CD14-positive monocyte (primary cell): ENCODE measurements at regions not wholly inside any gene's neighbourhood (a gene's known extent, or its start where the extent isn't known, plus 50 kb on each side); places are given as distances from the start of the nearest gene placed in this dataset.

ENCODE experiments used
- DNase-seq, 3 donors: peaks; one replicate each; pipeline ENCODE4 v3.0.0-alpha.2; 2011 to 2022
- H2AFZ ChIP-seq: 2 replicates; pipeline ENCODE4 v1.6.0; 2012; ENCODE audit warnings: mild to moderate bottlenecking, low read depth, low read length, inconsistent platforms; ENCODE audit not compliant: insufficient read depth, poor library complexity, severe bottlenecking
- H3K27ac ChIP-seq, 2 donors: 1 replicate in 1 of 2; 2 replicates in 1 of 2; pipeline ENCODE4 v1.5.1; 2012 to 2013; ENCODE audit warnings: low read length in 2 of 2, control low read depth in 1 of 2, inconsistent platforms in 1 of 2, low read depth in 1 of 2, mild to moderate bottlenecking in 1 of 2
- H3K27me3 ChIP-seq, 2 donors: one replicate each; pipeline versions ENCODE4 v1.6.0 to v1.6.1; 2011 to 2013; ENCODE audit warnings: low read length in 2 of 2; ENCODE audit not compliant: control insufficient read depth in 2 of 2, insufficient read depth in 2 of 2
- H3K36me3 ChIP-seq, 2 donors: replicated peaks in 1 of 2; 1 replicate in 1 of 2; 2 replicates in 1 of 2; pipeline versions ENCODE4 v1.5.1 to v1.6.1; 2012 to 2013; ENCODE audit warnings: low read length in 2 of 2, control low read depth in 1 of 2, inconsistent platforms in 1 of 2, mild to moderate bottlenecking in 1 of 2; ENCODE audit not compliant: insufficient read depth in 2 of 2, control insufficient read depth in 1 of 2
- H3K4me1 ChIP-seq, 2 donors: 1 replicate in 1 of 2; 2 replicates in 1 of 2; pipeline versions ENCODE4 v1.5.1 to v1.6.1; 2012 to 2013; ENCODE audit warnings: low read length in 2 of 2, control low read depth in 1 of 2, inconsistent platforms in 1 of 2, mild to moderate bottlenecking in 1 of 2, moderate library complexity in 1 of 2; ENCODE audit not compliant: insufficient read depth in 2 of 2, control insufficient read depth in 1 of 2
- H3K4me2 ChIP-seq: replicated peaks from 2 replicates; pipeline ENCODE3; 2012; ENCODE audit warnings: low read length, moderate library complexity, mild to moderate bottlenecking; ENCODE audit not compliant: poor library complexity, severe bottlenecking; ENCODE audit errors: extremely low read depth
- H3K4me3 ChIP-seq, 3 experiments: fragments of 200-600 bp in 1 of 3; sonication (generic) in 1 of 3; replicated peaks in 1 of 3; 1 replicate in 2 of 3; 2 replicates in 1 of 3; pipeline ENCODE4 v1.5.1; 2011 to 2013; ENCODE audit warnings: low read length in 3 of 3, mild to moderate bottlenecking in 3 of 3, control low read depth in 2 of 3, low read depth in 2 of 3, inconsistent platforms in 1 of 3, moderate library complexity in 1 of 3
- H3K79me2 ChIP-seq: 2 replicates; pipeline ENCODE4 v1.6.0; 2012; ENCODE audit warnings: mild to moderate bottlenecking, control low read depth, inconsistent platforms, low read length, moderate library complexity; ENCODE audit not compliant: insufficient read depth
- H3K9ac ChIP-seq: 2 replicates; pipeline ENCODE4 v1.6.0; 2017; ENCODE audit warnings: low read length, mild to moderate bottlenecking; ENCODE audit not compliant: insufficient read depth, poor library complexity, severe bottlenecking
- H3K9me3 ChIP-seq, 2 donors: replicated peaks in 1 of 2; 1 replicate in 1 of 2; 2 replicates in 1 of 2; pipeline versions ENCODE4 v1.5.1 to v1.6.1; 2012 to 2013; ENCODE audit warnings: low read length in 2 of 2, control low read depth in 1 of 2; ENCODE audit not compliant: control insufficient read depth in 1 of 2, insufficient read depth in 1 of 2
- H4K20me1 ChIP-seq: 2 replicates; pipeline ENCODE4 v1.6.0; 2012; ENCODE audit warnings: mild to moderate bottlenecking, low read length, control low read depth, moderate library complexity; ENCODE audit not compliant: insufficient read depth
- H3K27ac Mint-ChIP-seq, 7 donors: one replicate each; pipeline ENCODE4 v1.8.0; 2020; ENCODE audit warnings: mild to moderate bottlenecking in 7 of 7, mixed read lengths in 7 of 7, moderate library complexity in 6 of 7, inconsistent platforms in 2 of 7
- H3K27me3 Mint-ChIP-seq, 3 donors: one replicate each; pipeline ENCODE4 v1.8.0; 2021 to 2022; ENCODE audit warnings: low read depth in 3 of 3, mild to moderate bottlenecking in 3 of 3, mixed read lengths in 3 of 3, moderate library complexity in 3 of 3, inconsistent platforms in 1 of 3
- H3K36me3 Mint-ChIP-seq, 2 donors: one replicate each; pipeline ENCODE4 v1.8.0; 2020; ENCODE audit warnings: mixed read lengths in 2 of 2, inconsistent platforms in 1 of 2, mild to moderate bottlenecking in 1 of 2
- H3K4me1 Mint-ChIP-seq: one replicate; pipeline ENCODE4 v1.8.0; 2020; ENCODE audit warnings: mild to moderate bottlenecking, mixed read lengths
- H3K4me3 Mint-ChIP-seq, 2 donors: one replicate each; pipeline ENCODE4 v1.8.0; 2020; ENCODE audit warnings: mild to moderate bottlenecking in 2 of 2, mixed read lengths in 2 of 2, moderate library complexity in 1 of 2
- H3K9me3 Mint-ChIP-seq, 7 donors: one replicate each; pipeline ENCODE4 v1.8.0; 2020 to 2022; ENCODE audit warnings: mixed read lengths in 7 of 7, mild to moderate bottlenecking in 6 of 7, moderate library complexity in 6 of 7, inconsistent platforms in 2 of 7
- WGBS: methylation state at CpG from one replicate; pipeline ENCODE4 v1.1.5; 2013; ENCODE audit warnings: missing lambda C conversion rate; ENCODE audit not compliant: insufficient coverage; 5-methylcytosine and 5-hydroxymethylcytosine counted together
- intact Hi-C, 2 donors: fragments of 100-400 bp; cut with micrococcal nuclease; formaldehyde crosslinking; loops; one replicate each; pipeline versions ENCODE4 v1.15.0 to v1.15.1; 2023
- TF ChIP-seq, protein P1 (sequence below): fragments of 200-600 bp; IDR thresholded peaks from one replicate; pipeline ENCODE4 v1.8.0; 2022; ENCODE audit warnings: antibody characterized with exemption, mild to moderate bottlenecking

DNA sequence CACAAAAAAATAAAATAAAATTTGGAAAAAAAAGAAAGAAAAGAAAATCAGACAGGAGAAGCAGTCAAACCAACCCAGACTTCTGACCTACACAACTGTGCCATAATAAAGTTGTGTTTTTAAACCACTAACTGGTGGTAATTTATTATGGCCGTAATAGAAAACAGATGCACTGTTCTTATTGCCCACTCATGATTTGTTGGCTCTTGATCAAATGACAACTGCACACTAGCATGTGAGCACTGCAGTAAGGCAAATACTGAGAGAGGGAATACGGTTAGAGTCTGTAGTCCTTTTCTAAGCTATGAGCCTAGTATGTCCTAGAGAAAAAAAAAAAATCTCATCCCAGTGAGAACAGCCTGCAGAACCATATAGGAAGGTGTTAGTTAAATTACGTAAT, 61.2 kb upstream of the TNR start:
- TF ChIP-seq, protein P1, sequence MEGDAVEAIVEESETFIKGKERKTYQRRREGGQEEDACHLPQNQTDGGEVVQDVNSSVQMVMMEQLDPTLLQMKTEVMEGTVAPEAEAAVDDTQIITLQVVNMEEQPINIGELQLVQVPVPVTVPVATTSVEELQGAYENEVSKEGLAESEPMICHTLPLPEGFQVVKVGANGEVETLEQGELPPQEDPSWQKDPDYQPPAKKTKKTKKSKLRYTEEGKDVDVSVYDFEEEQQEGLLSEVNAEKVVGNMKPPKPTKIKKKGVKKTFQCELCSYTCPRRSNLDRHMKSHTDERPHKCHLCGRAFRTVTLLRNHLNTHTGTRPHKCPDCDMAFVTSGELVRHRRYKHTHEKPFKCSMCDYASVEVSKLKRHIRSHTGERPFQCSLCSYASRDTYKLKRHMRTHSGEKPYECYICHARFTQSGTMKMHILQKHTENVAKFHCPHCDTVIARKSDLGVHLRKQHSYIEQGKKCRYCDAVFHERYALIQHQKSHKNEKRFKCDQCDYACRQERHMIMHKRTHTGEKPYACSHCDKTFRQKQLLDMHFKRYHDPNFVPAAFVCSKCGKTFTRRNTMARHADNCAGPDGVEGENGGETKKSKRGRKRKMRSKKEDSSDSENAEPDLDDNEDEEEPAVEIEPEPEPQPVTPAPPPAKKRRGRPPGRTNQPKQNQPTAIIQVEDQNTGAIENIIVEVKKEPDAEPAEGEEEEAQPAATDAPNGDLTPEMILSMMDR = no peak
- no peaks in the 10 kb centered on the region for H3K4me1 ChIP-seq
- no peak overlapping the region for H3K27ac ChIP-seq
- H3K4me2 ChIP-seq = no peak overlapping the region
- 100% methylated on average over 1 of the region's 3 CpGs for WGBS
- Mint-ChIP-seq H3K9me3 (peaks cover 0 to 3% (median 0%) of the 10 kb centered on the region in 7 donors), H3K27ac (no peak overlapping the region), H3K27me3 (peaks cover 0 to 2% (median 0%) of the 10 kb centered on the region in 3 donors), H3K4me1 (no peaks in the 10 kb centered on the region), H3K36me3 (no peaks in the 10 kb centered on the region), H3K4me3 (no peak overlapping the region)
- no peak overlapping the region for H3K9ac ChIP-seq
- no peak overlapping the region for H2AFZ ChIP-seq
- no peaks in the 10 kb centered on the region for H3K27me3 ChIP-seq
- H3K79me2 ChIP-seq = no peaks in the 10 kb centered on the region
- DNase-seq = no peak
- H3K4me3 ChIP-seq = no peak overlapping the region
- H4K20me1 ChIP-seq = no peaks in the 10 kb centered on the region
- intact Hi-C loops = no loop called here
- H3K9me3 ChIP-seq = no peaks in the 10 kb centered on the region
- no peaks in the 10 kb centered on the region for H3K36me3 ChIP-seq

DNA sequence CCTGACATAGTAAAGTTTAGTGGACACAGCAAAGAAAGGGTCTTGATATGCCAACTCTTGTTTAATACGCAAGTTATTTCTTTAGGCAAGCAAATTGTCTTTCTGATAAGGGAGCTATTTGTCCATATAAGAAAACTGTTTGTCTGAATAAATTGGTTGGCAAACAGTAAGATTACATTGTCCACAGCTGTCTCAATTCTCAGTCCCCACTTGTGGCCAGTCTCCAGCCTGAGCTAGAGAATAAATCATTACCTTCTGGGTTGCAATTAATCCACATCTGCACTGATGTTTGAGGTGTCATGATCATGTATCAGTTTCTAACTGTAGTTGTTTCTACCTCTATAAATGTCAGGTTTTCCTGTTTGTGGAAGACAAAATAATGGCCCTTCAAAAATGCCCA, 60.0 kb upstream of the TNR start:
- Histone ChIP-seq H3K27ac (no peak overlapping the region), H3K4me2 (no peak overlapping the region), H3K27me3 (no peaks in the 10 kb centered on the region), H3K79me2 (no peaks in the 10 kb centered on the region), H2AFZ (no peak overlapping the region), H4K20me1 (no peaks in the 10 kb centered on the region), H3K36me3 (no peaks in the 10 kb centered on the region), H3K4me3 (no peak overlapping the region), H3K9me3 (no peaks in the 10 kb centered on the region), H3K4me1 (no peaks in the 10 kb centered on the region), H3K9ac (no peak overlapping the region)
- Mint-ChIP-seq H3K27me3 (peaks cover 0 to 4% (median 0%) of the 10 kb centered on the region in 3 donors), H3K9me3 (peaks cover 0 to 3% (median 0%) of the 10 kb centered on the region in 7 donors), H3K27ac (no peak overlapping the region), H3K36me3 (no peaks in the 10 kb centered on the region), H3K4me3 (no peak overlapping the region), H3K4me1 (no peaks in the 10 kb centered on the region)
- TF ChIP-seq, protein P1 = no peak
- intact Hi-C loops = no loop called here
- DNase-seq = no peak
- no CpG with 5 or more reads among the region's 1 CpG for WGBS
